Omental fat pad (tissue), 3 donors: ENCODE measurements at regions not wholly inside any gene's neighbourhood (a gene's known extent, or its start where the extent isn't known, plus 50 kb on each side); places are given as distances from the start of the nearest gene placed in this dataset.

Source experiments
- ATAC-seq: fragments of 150-250 bp; one replicate; pipeline ENCODE4 v1.9.1; 2016; ENCODE audit warnings: mild to moderate bottlenecking, moderate library complexity; ENCODE audit not compliant: low FRiP score
- DNase-seq: peaks from one replicate; pipeline ENCODE4 v3.0.0-alpha.2; 2019; ENCODE audit warnings: low spot score
- CTCF ChIP-seq, 3 donors: fragments of 450-650 bp; IDR thresholded peaks; one replicate each; pipeline ENCODE4 v1.5.1; 2016 to 2017; ENCODE audit warnings: antibody characterized with exemption in 3 of 3, mild to moderate bottlenecking in 3 of 3, moderate library complexity in 2 of 3

DNA sequence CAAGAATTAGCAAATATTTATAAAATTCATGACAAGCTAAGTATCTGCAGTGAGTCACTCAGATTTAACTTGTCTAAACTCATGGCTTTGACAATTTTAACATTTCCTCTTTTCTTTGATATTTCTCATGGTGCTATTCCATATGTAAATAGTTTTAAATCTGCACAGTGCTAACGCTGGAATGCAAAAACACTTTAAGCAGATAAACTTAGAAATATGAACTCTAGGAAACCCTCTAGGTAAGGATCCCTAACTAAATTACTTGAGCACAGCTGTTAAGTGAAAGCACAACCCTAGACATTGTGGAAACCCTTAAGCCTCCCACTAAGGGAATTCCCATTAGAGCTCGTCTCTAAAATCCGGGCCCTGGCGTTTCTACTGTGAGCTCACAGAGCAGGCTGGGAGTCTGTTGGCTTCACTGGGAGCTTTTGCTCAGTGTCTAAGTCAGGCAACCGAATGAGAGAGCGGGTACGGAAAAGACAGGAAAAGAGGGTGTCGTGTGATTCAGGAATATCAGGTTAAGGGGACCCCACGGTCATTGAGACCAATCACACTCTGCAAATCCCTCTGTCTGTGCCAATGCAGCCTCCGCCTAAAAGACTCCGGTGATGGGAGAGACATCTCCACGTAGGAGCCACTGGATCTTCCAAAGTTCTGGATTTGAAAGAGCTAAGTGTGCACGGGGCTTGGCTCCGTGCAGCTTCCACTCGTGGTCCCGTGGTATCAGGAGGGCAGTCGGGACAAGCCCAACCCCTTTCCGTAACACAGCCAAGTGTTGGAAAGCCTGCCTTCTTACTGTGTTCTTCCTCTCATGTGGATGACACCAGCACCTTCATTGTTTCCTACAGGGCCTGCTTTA, 112.3 kb upstream of the RPS6KA2 start:
- DNase-seq, result no peak
- ATAC-seq, result no peak
- TF ChIP-seq CTCF (IDR thresholded peaks at IDR 0.05), result no peak

GRCh38 chr6:166738386-166739116, 111.5 kb upstream of the RPS6KA2 start:
- DNase-seq (no peak), ATAC-seq (no peak)
- no peak for TF ChIP-seq CTCF (IDR thresholded peaks at IDR 0.05)

- ATAC-seq (no peak), DNase-seq (no peak)
- TF ChIP-seq CTCF (IDR thresholded peaks at IDR 0.05), result no peak
These were observed 110.2 kb upstream of the RPS6KA2 start for GRCh38 chr6:166737261-166737660.

DNA sequence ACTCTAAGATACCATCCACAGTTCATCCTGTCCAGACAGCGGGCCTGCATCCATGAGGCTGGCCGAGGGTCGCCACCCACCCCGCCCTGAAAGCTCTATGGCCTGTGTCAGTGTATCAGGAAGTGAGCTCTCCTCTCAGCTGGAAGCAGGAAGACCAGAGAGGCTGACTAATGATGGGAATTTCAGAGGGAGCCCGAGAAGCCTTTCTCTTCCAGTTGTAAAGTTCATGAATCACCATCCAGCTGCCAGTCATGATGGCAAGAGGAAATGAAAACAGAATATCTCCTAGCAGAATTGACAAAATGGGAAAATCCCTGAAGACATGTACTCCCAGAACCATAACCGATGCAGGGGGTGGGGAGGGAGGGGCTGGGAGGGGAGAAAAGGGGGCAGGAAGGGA, 109.6 kb upstream of the RPS6KA2 start:
- no peak for ATAC-seq
- no peak for TF ChIP-seq CTCF (IDR thresholded peaks at IDR 0.05)
- no peak for DNase-seq

DNA sequence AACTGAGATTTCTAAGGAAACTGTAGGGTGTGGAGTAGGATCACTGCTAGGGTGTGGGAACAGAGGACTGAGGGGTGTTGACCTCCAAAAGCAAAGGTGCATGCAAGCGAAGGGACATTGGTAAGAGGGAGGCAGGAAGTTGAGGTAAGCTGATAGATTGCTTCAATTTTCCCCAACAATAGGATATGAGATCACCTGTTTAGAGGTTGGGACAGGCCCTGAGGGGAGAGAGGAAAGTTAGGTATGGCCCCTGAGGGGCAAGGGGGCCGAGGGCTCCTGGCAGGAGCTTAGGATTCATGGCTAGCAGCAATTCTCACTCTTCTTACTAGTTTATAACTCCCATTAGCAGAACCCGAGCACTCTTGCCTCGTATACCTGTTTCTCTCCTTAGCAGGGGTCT, 106.8 kb upstream of the RPS6KA2 start:
- ATAC-seq, result no peak
- TF ChIP-seq CTCF (IDR thresholded peaks at IDR 0.05), result no peak
- no peak for DNase-seq

DNA sequence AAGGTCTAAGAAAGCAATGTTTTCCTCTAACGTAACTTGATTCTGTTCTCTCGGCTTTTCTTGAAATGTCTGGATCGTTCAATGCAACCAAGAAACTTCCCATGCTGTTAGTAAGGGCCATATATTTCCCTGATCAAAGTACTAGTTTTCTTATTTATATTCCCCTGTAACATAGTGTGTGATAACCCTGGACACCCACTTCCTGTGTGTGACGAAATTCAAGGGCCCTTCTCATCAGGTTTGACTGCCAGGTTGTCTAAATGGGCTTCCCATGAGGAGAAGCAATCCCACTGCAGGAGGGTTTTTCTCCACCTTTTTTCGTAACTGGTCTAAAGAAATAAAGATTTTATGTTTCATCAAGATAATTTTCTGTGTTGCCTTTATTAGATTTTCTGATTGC, 102.6 kb upstream of the RPS6KA2 start:
- DNase-seq, result no peak
- no peak for ATAC-seq
- TF ChIP-seq CTCF (IDR thresholded peaks at IDR 0.05), result no peak
